Activated CD4-positive, alpha-beta T cell treated with anti-CD3 and anti-CD28 coated beads, Interleukin-2, amount 10 ng/mL, durations not matched to agents 7 days and 5 days (primary cell): ENCODE measurements at regions not wholly inside any gene's neighbourhood (a gene's known extent, or its start where the extent isn't known, plus 50 kb on each side); places are given as distances from the start of the nearest gene placed in this dataset.
"Not testable (repeated sequence)": the region's sequence is repeated elsewhere in the genome, so short reads cannot be mapped to it uniquely, and the experiment has no call there.

Experiments
- CTCF ChIA-PET: fragments of 350-600 bp; sonication (Branson Sonifier 250); formaldehyde crosslinking; loops from one replicate; lab custom pipeline; 2021; ENCODE audit warnings: antibody characterized with exemption; lab: Charles Lee
- POLR2A ChIA-PET: fragments of 350-600 bp; sonication (Branson Sonifier 250); formaldehyde crosslinking; loops from one replicate; lab custom pipeline; 2021; ENCODE audit warnings: antibody characterized with exemption; lab: Charles Lee
- DNase-seq: peaks from one replicate; pipeline ENCODE4 v3.0.0-alpha.2; 2020
- H3K27ac Mint-ChIP-seq: one replicate; pipeline ENCODE4 v1.8.0; 2021; ENCODE audit warnings: mild to moderate bottlenecking, moderate library complexity, mixed read lengths
- H3K27me3 Mint-ChIP-seq: one replicate; pipeline ENCODE4 v1.8.0; 2021; ENCODE audit warnings: mixed read lengths
- H3K36me3 Mint-ChIP-seq: one replicate; pipeline ENCODE4 v1.8.0; 2021; ENCODE audit warnings: low read depth, mixed read lengths
- H3K4me1 Mint-ChIP-seq: one replicate; pipeline ENCODE4 v1.8.0; 2021; ENCODE audit warnings: mixed read lengths
- H3K4me3 Mint-ChIP-seq: one replicate; pipeline ENCODE4 v1.8.0; 2021; ENCODE audit warnings: mild to moderate bottlenecking, moderate library complexity, mixed read lengths
- H3K9me3 Mint-ChIP-seq: one replicate; pipeline ENCODE4 v1.8.0; 2021; ENCODE audit warnings: mixed read lengths

DNA sequence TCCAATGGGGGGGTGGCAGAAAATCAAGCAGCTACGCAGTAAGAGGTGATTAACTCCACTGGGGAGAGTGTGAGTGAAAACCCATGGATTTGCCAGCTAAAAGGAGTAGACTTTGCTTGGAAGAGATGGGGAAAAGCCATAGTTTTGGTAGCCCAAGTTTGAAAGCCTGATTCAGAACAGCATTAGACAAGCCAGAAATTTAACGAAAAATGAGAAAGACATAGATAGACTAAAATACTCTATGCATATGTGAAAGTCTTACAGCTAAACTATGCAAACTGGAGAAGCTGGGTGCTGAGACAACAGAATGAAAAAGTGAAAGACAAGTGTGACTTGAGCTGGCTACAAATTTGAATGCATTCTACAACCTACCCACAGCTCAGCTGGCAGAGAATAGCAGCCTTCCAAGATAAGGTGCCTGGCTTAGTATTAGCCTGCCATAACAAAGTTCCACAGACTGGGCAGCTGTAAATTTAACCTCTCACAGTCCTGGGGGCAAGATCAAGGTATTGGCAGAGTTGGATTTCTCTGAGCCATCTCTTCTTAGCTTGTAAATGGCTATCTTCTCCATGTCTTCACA lies 156.6 kb downstream of the CDC14C start:
- Mint-ChIP-seq H3K36me3 (no peaks in the 10 kb centered on the region), H3K9me3 (no peaks in the 10 kb centered on the region), H3K27me3 (no peaks in the 10 kb centered on the region), H3K4me1 (no peaks in the 10 kb centered on the region), H3K4me3 (no peak overlapping the region), H3K27ac (no peak overlapping the region)
- CTCF ChIA-PET, result no interaction called here
- DNase-seq, result no peak
- POLR2A ChIA-PET, result no interaction called here

DNA sequence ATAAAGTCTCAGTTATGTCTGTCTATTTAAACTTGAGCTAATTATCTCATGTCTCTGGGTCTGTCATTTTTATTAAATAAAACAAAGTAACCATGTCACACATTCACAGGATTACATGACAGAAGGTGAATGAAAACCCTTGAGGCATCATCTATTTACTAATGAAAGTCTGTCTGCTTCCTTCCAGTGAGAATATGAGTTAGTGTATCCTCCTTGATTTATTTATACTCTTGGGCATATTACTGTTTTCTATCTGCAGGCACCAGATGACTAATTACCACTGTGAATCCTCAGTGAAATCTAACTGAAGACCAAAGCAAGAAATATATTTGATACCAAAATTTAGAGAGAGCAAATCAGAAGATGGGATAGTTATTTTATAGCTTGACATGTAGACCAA lies 163.7 kb downstream of the CDC14C start:
- POLR2A ChIA-PET, result no interaction called here
- H3K27me3 Mint-ChIP-seq, result no peaks in the 10 kb centered on the region

DNA sequence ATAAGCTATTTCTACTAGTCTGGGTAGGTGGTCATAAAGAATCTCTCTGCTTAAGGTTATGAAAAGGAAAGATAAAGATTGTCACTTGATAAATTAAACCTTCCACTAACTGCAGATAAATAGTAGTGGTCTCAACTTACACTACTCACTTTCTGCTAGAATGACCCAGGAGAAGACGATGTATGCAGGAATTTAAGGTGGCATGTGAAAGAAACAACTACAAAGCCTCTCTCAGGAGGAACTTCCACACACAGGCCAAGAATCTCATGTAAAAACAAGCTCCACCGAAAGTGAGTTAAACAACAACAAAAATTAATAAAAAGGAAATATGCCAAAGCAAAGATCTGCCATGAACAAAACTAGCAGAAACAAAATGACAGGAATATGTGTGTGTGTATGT lies 165.4 kb downstream of the CDC14C start:
- POLR2A ChIA-PET, result no interaction called here
- CTCF ChIA-PET, result no interaction called here
- no peaks in the 10 kb centered on the region for H3K9me3 Mint-ChIP-seq
- no peaks in the 10 kb centered on the region for H3K4me1 Mint-ChIP-seq
- no peak overlapping the region for H3K4me3 Mint-ChIP-seq
- H3K27ac Mint-ChIP-seq, result no peak overlapping the region
- no peaks in the 10 kb centered on the region for H3K36me3 Mint-ChIP-seq
- DNase-seq, result no peak
- no peaks in the 10 kb centered on the region for H3K27me3 Mint-ChIP-seq

More for the DNA sequence above, 163.7 kb downstream of the CDC14C start:
- no peak for DNase-seq
- H3K4me1 Mint-ChIP-seq, result no peaks in the 10 kb centered on the region
- no peak overlapping the region for H3K4me3 Mint-ChIP-seq
- H3K9me3 Mint-ChIP-seq, result no peaks in the 10 kb centered on the region
- CTCF ChIA-PET, result no interaction called here
- no peak overlapping the region for H3K27ac Mint-ChIP-seq
- H3K36me3 Mint-ChIP-seq, result no peaks in the 10 kb centered on the region

DNA sequence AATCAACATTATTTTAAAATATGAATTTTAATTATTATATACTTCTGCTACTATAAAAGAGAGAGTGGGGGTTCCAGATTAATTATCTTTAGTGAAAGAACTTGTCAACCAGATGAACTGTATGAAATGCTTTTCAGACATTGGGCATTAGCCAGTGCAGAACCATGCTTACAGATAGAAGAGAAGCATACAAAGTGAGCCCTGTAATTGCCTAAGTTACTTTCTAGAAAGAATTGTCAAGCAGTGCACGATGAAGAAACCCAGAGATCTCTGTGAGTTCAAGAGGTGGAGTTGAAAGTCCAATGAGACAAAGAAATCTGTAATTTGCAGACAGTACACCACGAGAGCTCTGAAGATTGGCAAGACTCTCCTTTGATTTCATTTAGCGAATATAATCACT lies 166.7 kb downstream of the CDC14C start:
- Mint-ChIP-seq H3K4me3 (no peak overlapping the region), H3K36me3 (no peaks in the 10 kb centered on the region), H3K9me3 (no peaks in the 10 kb centered on the region), H3K27ac (no peak overlapping the region), H3K4me1 (no peaks in the 10 kb centered on the region), H3K27me3 (no peaks in the 10 kb centered on the region)
- ChIA-PET POLR2A (no interaction called here), CTCF (no interaction called here)
- DNase-seq, result no peak

DNA sequence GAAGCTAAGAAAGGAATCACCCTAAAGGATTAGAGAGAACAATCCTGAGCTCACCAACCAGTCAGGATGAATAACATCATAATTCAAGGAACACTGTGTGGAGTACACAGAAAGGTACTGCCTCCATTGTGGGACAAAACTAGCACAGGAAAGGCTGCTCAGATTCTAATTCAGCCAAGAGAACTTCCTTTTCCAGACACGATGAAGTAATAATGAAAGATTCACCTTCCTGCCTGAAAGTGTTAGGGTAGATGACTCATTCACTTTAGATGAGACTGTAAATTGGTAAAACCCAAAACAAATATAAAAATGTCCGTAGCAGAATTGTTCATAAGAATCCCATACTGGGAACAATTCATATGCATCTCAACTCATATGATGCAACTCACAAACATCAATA lies 167.2 kb downstream of the CDC14C start:
- Mint-ChIP-seq H3K4me3 (no peak overlapping the region), H3K9me3 (no peaks in the 10 kb centered on the region), H3K36me3 (no peaks in the 10 kb centered on the region), H3K27me3 (no peaks in the 10 kb centered on the region), H3K27ac (no peak overlapping the region), H3K4me1 (no peaks in the 10 kb centered on the region)
- ChIA-PET POLR2A (no interaction called here), CTCF (no interaction called here)
- no peak for DNase-seq

DNA sequence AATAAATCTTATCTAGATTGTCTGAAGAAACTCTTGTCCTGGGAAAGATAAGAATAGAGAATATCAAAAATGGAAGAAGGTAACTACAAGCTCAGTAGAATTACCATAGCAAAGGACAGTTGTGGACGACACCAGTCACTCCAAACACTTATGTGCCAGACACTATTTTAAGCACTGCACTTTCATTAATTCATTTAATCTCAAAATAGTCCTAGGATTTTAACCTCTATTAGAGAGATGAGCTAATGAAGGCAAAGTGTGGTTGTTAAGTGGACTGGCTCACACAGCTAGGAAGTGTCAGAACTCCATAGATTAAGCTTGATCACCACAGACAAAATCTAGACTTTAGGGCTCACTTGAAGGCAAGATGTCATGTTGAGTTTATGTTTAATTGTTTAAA lies 168.9 kb downstream of the CDC14C start:
- Mint-ChIP-seq H3K27me3 (no peaks in the 10 kb centered on the region), H3K4me1 (no peaks in the 10 kb centered on the region), H3K27ac (no peak overlapping the region), H3K36me3 (no peaks in the 10 kb centered on the region), H3K9me3 (no peaks in the 10 kb centered on the region), H3K4me3 (no peak overlapping the region)
- CTCF ChIA-PET, result no interaction called here
- DNase-seq, result no peak
- POLR2A ChIA-PET, result no interaction called here

DNA sequence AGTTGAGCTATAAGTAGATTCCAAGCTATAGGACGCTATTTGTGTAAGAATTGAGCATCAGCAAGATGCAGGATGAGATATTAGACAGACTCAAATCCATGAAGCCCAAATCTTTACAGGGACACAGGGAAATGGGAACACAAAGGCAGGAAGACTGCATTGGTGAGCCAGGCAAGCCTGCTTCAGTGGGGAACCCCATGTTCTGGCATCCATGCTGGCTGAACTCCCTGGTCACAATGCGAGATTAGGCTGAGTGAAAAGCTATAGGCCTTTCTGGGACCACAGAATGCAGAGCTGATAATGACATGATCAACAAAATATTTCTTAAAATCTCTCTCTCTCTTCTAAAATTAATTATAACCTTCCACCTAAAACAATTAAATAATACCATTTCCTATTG lies 170.5 kb downstream of the CDC14C start:
- H3K4me1 Mint-ChIP-seq, result no peaks in the 10 kb centered on the region
- no peak overlapping the region for H3K4me3 Mint-ChIP-seq
- H3K27ac Mint-ChIP-seq, result no peak overlapping the region
- H3K27me3 Mint-ChIP-seq, result no peaks in the 10 kb centered on the region
- ChIA-PET POLR2A (no interaction called here), CTCF (no interaction called here)
- H3K36me3 Mint-ChIP-seq, result no peaks in the 10 kb centered on the region
- no peaks in the 10 kb centered on the region for H3K9me3 Mint-ChIP-seq
- DNase-seq, result no peak

DNA sequence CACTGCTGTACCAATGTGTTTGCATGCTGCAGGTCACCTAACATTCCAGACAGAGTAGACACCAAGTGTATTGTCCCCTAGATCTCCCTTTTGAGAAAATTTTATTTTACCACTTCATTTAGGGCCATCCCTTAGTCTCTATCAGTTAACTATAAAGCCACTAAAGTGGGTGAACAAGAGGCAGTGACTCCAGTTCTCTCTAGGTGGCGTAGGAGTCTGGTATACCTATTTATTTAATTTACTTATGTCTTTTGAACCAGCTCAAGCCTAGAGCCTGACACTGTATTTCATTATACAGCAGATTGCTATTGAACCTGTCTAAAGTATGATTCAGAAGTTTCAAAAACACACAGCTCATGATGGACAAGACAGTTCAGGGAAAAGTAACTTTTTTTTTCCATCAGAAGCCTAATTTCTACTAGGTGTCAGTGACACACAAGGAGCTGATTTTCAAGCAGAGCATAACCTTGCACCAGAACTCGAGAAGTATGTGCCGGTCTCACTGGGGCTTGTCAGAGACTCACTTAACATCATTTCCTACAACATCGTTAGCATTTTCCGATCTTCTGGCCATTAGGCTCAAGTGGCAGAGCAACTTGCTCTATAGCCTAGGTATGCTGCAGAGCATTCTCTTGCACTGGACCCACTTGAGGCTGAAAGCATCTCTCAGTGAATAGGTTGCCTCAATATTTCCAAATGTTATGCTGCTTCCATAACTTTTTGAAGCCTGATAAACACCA lies 175.4 kb downstream of the CDC14C start:
- Mint-ChIP-seq H3K9me3 (no peaks in the 10 kb centered on the region), H3K4me3 (no peak overlapping the region), H3K36me3 (no peaks in the 10 kb centered on the region), H3K4me1 (no peaks in the 10 kb centered on the region), H3K27ac (no peak overlapping the region), H3K27me3 (no peaks in the 10 kb centered on the region)
- no peak for DNase-seq
- ChIA-PET CTCF (no interaction called here), POLR2A (no interaction called here)

GRCh38 chr7:49100908-49101740 lies 176.8 kb downstream of the CDC14C start:
- H3K36me3 Mint-ChIP-seq, H3K27ac Mint-ChIP-seq, H3K4me3 Mint-ChIP-seq, H3K4me1 Mint-ChIP-seq, POLR2A ChIA-PET, CTCF ChIA-PET, DNase-seq, H3K9me3 Mint-ChIP-seq, H3K27me3 Mint-ChIP-seq: not testable (repeated sequence)

GRCh38 chr7:49102411-49102810 lies 178.1 kb downstream of the CDC14C start:
- H3K4me1 Mint-ChIP-seq, result no peaks in the 10 kb centered on the region
- peaks cover 3% of the 10 kb centered on the region for H3K9me3 Mint-ChIP-seq
- POLR2A ChIA-PET, result no interaction called here
- H3K4me3 Mint-ChIP-seq, result no peak overlapping the region
- H3K27ac Mint-ChIP-seq, result no peak overlapping the region
- no peaks in the 10 kb centered on the region for H3K36me3 Mint-ChIP-seq
- CTCF ChIA-PET, result no interaction called here
- DNase-seq, result no peak
- H3K27me3 Mint-ChIP-seq, result no peaks in the 10 kb centered on the region

GRCh38 chr7:49111706-49112105 lies 187.4 kb downstream of the CDC14C start:
- POLR2A ChIA-PET, result no interaction called here
- no peak overlapping the region for H3K4me3 Mint-ChIP-seq

GRCh38 chr7:49112222-49112621 lies 187.9 kb downstream of the CDC14C start:
- CTCF ChIA-PET, result no interaction called here
- H3K4me1 Mint-ChIP-seq, result no peaks in the 10 kb centered on the region
- POLR2A ChIA-PET, result no interaction called here
- H3K4me3 Mint-ChIP-seq, result no peak overlapping the region
- no peaks in the 10 kb centered on the region for H3K27me3 Mint-ChIP-seq
- DNase-seq, result no peak
- no peak overlapping the region for H3K27ac Mint-ChIP-seq
- no peaks in the 10 kb centered on the region for H3K36me3 Mint-ChIP-seq
- no peaks in the 10 kb centered on the region for H3K9me3 Mint-ChIP-seq

More at GRCh38 chr7:49111706-49112105, 187.4 kb downstream of the CDC14C start:
- no peak overlapping the region for H3K27ac Mint-ChIP-seq
- peaks cover 3% of the 10 kb centered on the region for H3K9me3 Mint-ChIP-seq
- CTCF ChIA-PET, result no interaction called here
- no peaks in the 10 kb centered on the region for H3K36me3 Mint-ChIP-seq
- no peak for DNase-seq
- no peaks in the 10 kb centered on the region for H3K4me1 Mint-ChIP-seq
- H3K27me3 Mint-ChIP-seq, result no peaks in the 10 kb centered on the region

- Mint-ChIP-seq H3K27me3 (no peaks in the 10 kb centered on the region), H3K27ac (no peak overlapping the region), H3K4me1 (no peaks in the 10 kb centered on the region), H3K9me3 (no peaks in the 10 kb centered on the region), H3K4me3 (no peak overlapping the region), H3K36me3 (no peaks in the 10 kb centered on the region)
- POLR2A ChIA-PET, result no interaction called here
- CTCF ChIA-PET, result no interaction called here
- DNase-seq, result no peak
Observed at GRCh38 chr7:49112647-49113046, 188.3 kb downstream of the CDC14C start.
